ENCODE measurements at regions not wholly inside any gene's neighbourhood (a gene's known extent, or its start where the extent isn't known, plus 50 kb on each side); places are given as distances from the start of the nearest gene placed in this dataset.

DNA sequence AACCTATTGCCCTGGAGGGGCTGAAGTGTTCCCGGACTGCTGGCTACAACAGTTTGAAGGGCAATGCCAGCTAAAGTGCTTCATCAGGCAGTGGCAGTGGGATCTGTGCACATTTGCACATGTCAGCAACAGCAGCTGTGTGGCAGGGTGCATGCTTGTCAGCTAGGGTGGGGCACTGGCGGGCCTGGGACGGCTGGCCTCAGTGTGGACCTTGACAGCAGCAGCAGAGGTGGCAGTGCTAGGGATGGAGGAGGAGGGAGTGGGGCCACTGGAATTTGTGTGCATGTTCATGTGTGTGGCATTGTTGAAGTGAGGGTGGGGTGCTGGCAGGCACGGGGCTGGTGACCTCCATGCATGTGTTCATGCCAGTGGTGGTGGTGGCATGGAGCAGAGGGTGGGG lies 203.3 kb upstream of the HS3ST4 start:
- no peak for TF ChIP-seq ZNF274 (IDR thresholded peaks at IDR 0.05; ENCODE audit: borderline replicate concordance, extremely low read depth, low read length)
- TF ChIP-seq SP1 (IDR thresholded peaks at IDR 0.05; ENCODE audit: low read depth, low read length): no peak
- TF ChIP-seq POLR2A (IDR thresholded peaks at IDR 0.05; ENCODE audit: control extremely low read depth in 1 of 2, low read depth in 2 of 2, low read length in 2 of 2): no peak
- TF ChIP-seq RAD21 (IDR thresholded peaks at IDR 0.05 in 1 of 2, conservative IDR thresholded peaks at IDR 0.05 in 1 of 2; ENCODE audit: low read depth in 2 of 2, low read length in 2 of 2): no peak
- TF ChIP-seq POLR2AphosphoS5 (IDR thresholded peaks at IDR 0.05; ENCODE audit: low read depth, low read length): no peak
- no peak for TF ChIP-seq JUN (IDR thresholded peaks at IDR 0.05; ENCODE audit: low read depth, low read length)
- TF ChIP-seq HDAC6 (IDR thresholded peaks at IDR 0.05; ENCODE audit: low read depth, low read length): no peak
- no peak for TF ChIP-seq JUND (IDR thresholded peaks at IDR 0.05; ENCODE audit: low read length)
- TF ChIP-seq, protein P1, sequence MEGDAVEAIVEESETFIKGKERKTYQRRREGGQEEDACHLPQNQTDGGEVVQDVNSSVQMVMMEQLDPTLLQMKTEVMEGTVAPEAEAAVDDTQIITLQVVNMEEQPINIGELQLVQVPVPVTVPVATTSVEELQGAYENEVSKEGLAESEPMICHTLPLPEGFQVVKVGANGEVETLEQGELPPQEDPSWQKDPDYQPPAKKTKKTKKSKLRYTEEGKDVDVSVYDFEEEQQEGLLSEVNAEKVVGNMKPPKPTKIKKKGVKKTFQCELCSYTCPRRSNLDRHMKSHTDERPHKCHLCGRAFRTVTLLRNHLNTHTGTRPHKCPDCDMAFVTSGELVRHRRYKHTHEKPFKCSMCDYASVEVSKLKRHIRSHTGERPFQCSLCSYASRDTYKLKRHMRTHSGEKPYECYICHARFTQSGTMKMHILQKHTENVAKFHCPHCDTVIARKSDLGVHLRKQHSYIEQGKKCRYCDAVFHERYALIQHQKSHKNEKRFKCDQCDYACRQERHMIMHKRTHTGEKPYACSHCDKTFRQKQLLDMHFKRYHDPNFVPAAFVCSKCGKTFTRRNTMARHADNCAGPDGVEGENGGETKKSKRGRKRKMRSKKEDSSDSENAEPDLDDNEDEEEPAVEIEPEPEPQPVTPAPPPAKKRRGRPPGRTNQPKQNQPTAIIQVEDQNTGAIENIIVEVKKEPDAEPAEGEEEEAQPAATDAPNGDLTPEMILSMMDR (IDR thresholded peaks at IDR 0.05; ENCODE audit: control extremely low read depth in 1 of 3, insufficient read depth in 1 of 3, low read depth in 1 of 3, low read length in 3 of 3): no peak
- no peak for TF ChIP-seq BRCA1 (IDR thresholded peaks at IDR 0.05; ENCODE audit: low read depth, low read length)
- TF ChIP-seq TAF1 (IDR thresholded peaks at IDR 0.05; ENCODE audit: low read depth, low read length): no peak
- TF ChIP-seq RFX5 (IDR thresholded peaks at IDR 0.05; ENCODE audit: borderline replicate concordance, low read depth, low read length): no peak
- TF ChIP-seq MAFK (IDR thresholded peaks at IDR 0.05; ENCODE audit: low read depth, low read length): no peak
- no peak for TF ChIP-seq NRF1 (IDR thresholded peaks at IDR 0.05; ENCODE audit: low read depth, low read length)

Measured in H1 (cell line).